ENCODE measurements at regions not wholly inside any gene's neighbourhood (a gene's known extent, or its start where the extent isn't known, plus 50 kb on each side); places are given as distances from the start of the nearest gene placed in this dataset.
"Not testable (repeated sequence)": the region's sequence is repeated elsewhere in the genome, so short reads cannot be mapped to it uniquely, and the experiment has no call there.

DNA sequence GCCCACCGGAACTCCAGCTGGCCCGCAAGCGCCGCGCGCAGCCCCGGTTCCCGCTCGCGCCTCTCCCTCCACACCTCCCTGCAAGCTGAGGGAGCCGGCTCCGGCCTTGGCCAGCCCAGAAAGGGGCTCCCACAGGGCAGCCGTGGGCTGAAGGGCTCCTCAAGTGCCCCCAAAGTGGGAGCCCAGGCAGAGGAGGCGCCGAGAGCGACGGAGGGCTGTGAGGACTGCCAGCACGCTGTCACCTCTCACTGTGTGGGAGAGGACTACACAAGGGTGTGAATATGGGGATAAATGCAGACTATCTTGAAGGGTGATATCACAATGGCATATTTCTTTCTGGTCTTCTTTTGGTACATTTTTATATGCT is 158.3 kb upstream of the PPP1R3A start:
- TF ChIP-seq POLR2A (IDR thresholded peaks at IDR 0.05) = not testable (repeated sequence)
- TF ChIP-seq, protein P1, sequence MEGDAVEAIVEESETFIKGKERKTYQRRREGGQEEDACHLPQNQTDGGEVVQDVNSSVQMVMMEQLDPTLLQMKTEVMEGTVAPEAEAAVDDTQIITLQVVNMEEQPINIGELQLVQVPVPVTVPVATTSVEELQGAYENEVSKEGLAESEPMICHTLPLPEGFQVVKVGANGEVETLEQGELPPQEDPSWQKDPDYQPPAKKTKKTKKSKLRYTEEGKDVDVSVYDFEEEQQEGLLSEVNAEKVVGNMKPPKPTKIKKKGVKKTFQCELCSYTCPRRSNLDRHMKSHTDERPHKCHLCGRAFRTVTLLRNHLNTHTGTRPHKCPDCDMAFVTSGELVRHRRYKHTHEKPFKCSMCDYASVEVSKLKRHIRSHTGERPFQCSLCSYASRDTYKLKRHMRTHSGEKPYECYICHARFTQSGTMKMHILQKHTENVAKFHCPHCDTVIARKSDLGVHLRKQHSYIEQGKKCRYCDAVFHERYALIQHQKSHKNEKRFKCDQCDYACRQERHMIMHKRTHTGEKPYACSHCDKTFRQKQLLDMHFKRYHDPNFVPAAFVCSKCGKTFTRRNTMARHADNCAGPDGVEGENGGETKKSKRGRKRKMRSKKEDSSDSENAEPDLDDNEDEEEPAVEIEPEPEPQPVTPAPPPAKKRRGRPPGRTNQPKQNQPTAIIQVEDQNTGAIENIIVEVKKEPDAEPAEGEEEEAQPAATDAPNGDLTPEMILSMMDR (IDR thresholded peaks at IDR 0.05) = not testable (repeated sequence)
